ENCODE measurements at regions not wholly inside any gene's neighbourhood (a gene's known extent, or its start where the extent isn't known, plus 50 kb on each side); places are given as distances from the start of the nearest gene placed in this dataset.
"Not testable (repeated sequence)": the region's sequence is repeated elsewhere in the genome, so short reads cannot be mapped to it uniquely, and the experiment has no call there.

DNA sequence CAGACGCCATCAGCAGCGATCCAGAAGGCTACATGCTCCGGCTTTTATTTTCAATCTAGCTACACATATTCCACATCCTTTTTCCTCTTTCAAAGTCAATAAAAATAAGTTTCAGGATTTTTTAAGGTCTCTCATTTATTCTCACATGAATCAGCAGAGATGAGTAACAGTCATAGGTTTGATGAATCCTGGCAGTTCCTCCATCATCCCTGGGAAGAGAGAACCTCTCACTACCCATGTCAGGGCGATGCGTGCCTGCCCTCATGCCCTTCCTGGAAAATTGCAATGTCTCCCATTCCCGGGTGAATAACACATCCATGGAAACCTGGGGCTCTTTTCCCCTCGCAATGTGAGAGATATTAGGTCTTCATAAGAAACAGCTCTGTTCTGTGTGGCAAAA lies 301.1 kb upstream of the SMIM21 start:
- DNase-seq, result no peak

DNA sequence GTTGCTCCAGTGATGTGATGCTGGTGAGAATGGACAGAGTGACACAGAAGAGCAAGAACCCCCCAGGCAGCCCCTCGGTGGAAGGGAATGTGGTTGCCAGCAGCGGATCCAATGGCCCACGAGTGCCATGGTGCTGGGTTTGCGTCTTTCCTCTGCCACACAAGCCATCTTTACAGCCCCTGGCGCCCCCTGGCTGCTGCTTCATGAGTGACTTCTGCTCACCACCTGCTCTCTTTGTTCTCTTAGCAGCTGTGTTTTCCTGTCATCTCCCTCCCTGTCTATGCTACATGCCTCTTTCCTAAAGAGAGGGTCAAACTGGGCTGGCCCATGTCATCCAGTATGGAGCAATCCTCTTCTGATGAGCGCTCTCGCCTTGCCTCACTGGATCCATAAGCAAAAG lies 300.0 kb upstream of the SMIM21 start:
- peak; percentile 19 for DNase-seq

DNA sequence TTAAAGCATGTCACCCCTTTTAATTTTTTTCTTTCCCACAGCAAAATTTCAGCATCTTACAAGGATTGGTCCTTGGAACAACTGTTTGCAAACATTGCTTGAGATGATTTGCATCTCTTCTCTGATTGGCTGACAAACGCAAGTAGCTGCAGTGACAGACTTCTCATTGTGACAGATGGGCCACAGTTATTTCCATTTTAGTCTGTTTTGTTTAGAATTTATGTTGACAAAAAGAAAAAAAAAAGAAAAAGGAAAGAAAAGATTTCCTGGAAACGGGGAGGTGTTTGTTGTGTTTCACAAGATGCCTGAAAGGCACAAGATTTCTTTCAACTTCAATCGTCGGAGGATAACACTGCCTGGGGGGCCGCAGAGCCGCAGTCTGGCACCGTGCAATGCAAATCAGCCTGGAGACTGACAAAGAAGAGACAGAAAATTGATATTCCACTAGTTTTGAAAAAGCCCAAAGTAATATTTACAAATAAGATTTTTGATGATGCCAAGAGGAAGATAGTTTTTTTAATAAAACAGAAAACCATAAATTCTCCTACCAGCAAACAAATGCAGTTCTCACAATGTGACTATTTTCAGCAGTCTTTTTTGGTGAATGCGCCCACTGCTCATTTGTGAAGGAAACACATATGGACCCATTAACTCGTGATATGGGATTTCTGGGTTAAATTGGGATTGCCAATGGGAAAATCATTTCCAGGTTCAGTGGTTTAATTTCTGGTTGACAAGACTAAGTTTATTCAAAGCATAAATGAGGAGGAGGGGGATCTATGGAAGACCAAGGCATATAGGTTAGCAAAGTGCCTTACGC lies 296.2 kb upstream of the SMIM21 start:
- DNase-seq, result no peak

DNA sequence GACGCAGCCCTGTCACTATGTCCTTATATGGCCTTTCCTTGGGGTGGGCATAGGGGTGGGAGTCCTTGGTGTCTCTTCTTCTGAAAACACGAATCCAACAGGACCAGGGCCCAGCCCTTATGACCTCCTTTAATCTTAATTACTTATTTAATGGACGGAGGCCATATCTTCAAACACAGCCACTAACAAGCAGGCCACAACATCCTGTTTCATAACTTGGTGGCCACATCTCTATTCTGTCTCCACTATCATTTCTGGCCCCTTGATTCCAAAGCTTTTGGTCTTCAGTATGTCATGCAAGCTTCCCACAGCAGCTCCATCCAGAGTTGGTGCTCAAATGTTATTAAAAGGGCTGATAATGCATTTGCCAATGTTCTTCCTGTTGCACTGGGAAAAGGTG lies 287.3 kb upstream of the SMIM21 start:
- DNase-seq, result no peak

DNA sequence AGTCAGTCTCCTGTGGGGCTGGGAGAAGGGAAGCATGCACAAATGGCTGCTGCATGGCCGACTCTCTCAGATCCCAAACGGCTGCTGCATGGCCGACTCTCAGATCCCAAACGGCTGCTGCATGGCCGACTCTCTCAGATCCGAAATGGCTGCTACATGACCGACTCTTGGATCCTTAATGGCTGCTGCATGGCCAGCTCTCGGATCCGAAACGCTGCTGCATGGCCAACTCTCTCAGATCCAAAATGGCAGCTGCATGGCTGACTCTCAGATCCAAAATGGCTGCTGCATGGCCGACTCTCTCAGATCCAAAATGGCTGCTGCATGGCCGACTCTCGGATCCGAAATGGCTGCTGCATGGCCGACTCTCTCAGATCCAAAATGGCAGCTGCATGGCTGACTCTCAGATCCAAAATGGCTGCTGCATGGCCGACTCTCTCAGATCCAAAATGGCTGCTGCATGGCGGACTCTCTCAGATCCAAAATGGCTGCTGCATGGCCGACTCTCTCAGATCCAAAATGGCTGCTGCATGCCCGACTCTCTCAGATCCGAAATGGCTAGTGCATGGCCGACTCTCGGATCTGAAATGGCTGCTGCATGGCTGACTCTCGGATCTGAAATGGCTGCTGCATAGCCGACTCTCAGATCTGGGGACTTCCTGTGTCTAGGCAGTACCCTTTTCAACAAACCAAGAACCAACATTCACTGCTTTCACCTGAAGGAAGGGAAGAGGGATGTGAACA lies 284.8 kb upstream of the SMIM21 start:
- DNase-seq, result not testable (repeated sequence)

DNA sequence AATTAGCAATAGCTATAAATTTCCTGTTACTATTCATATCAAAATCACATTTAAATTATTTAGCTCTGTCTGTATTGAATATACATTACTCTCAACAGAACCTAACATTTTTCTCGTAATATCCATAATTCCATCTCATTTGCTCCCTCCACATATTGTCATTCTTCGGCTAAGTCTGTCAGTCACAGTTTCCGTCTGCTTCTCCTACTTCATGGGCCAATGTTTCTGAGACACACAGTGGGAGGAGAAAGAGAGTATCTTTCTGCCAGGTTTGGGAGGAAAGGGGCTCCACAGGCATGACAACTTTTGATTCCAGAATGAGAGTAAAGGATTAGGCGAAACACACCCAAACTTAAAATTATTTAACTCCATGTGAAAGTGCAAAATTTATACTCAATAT lies 273.1 kb upstream of the SMIM21 start:
- no peak for DNase-seq

DNA sequence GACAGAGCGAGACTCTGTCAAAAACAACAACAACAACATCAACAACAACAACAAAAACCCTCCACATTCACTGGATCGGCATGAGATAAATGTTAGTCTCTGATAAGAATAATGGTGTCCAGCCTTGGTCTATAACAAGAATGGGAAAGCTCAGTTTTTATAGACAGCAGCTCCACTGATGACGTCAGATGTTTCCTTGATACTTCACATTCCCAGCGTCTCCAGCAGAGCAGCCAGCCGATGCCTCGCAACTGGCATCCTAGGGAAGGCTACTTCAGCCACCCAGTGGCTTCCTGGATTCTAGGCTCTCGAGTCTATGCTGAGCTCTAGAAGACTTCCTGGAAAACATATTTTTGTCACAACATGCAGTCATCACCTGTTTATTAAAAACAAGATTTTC lies 271.4 kb upstream of the SMIM21 start:
- no peak for DNase-seq

DNA sequence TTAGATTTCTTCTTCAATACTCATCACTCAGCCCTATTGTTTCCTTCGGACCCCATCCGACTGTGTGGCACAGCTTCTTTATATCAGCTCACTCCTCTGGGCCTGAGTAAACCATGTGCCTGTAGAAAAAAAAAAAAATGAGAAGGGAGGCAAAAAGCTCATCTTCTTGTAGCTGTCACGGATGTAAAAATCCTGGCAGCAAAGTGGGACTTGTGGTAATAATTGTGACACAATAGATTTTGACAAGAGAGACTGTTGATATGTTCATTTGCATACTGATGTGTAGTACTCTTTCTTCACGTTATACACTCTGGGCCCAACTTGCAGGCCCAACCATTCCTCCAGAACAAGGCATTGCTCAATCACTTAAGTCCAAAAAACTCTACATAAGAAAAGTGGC lies 270.0 kb upstream of the SMIM21 start:
- DNase-seq, result no peak

DNA sequence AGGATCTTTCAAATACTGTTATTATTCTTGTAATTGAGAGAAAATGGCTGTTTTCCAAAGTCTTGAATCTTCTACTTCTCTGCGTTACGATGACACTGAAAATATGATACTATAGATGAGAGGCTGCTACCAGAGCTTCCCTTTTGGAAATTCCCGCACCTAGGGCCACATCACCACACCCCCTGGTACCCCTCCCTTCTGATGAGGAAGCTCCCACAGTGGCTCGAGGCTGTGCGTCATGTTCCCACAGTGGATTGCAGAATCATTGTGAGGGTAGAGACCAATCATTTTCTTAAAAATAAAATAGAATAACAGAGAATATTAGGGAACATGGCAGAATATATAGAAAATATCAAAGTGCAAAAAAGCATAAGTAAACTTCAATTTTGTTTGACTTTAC lies 268.9 kb upstream of the SMIM21 start:
- no peak for DNase-seq

DNA sequence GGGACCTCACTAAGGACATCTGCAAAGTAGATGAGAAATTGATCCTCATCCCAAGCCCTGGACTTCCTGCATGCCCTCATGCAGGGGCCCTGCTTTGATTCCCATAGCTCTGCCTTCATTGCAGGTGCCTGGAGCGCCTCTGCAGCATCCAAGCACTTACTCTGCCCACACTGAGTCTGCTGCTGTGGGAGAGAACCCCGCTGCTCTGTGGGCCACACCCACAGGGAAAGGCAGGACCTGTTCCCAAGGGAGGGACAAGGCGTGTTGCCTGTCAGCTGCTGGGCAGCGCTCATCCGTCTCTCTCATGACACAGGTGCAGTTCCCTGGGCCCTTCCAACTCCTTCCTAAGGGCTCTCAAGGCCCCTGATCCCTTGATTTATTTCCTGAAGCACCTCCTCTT lies 266.8 kb upstream of the SMIM21 start:
- DNase-seq, result no peak

DNA sequence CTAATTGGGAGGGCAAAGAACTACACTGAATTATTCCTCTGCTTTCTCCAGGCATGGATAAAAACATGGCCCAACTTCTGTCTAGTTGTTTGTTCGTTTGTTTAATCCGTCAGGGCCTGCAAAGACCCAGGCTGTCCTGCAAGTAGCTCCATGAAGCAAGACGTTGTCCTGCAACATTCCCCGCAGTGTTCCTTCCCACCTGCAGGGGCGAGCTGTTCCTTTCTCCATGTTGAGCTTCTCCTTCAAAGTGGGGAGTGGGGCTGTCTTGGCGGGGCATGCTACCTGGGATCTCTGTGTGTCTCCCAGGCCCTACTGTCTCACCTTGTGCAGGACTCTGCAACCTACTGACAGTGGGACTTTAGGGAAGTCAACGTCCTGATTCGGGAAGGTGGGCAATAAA lies 264.0 kb upstream of the SMIM21 start:
- DNase-seq, result no peak

DNA sequence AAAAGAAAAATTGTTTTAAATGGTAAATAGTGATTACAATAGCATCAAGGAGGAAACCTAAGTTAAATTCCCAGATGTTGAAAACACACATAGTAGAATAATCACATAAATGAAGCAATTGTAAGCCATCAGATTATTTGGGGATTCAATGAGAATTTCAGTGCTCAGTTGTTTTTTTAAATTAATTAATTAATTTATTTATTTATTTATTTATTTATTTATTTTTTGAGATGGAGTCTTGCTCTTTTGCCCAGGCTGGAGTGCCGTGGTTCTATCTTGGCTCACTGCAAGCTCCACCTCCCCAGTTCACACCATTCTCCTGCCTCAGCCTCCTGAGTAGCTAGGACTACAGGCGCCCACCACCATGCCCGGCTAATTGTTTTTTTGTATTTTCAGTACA lies 262.8 kb upstream of the SMIM21 start:
- not testable (repeated sequence) for DNase-seq

DNA sequence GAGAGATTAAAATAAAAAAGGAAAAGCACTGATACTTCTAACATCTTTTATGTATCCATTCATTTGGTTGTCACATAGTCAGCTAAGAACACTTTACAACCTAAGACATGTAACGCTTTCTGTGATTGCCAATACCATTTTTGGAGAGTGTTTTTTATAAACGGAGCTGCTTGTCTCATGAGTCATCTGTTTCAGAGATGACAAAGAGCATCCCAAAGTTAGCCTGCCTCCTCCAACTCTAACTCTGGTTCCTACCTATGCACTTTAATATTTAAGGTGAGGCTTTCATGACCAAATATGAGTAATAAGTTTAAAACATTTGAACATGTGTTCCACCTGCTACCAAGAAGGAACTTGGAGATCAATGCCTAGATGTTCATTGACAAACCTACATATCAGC lies 260.1 kb upstream of the SMIM21 start:
- no peak for DNase-seq

DNA sequence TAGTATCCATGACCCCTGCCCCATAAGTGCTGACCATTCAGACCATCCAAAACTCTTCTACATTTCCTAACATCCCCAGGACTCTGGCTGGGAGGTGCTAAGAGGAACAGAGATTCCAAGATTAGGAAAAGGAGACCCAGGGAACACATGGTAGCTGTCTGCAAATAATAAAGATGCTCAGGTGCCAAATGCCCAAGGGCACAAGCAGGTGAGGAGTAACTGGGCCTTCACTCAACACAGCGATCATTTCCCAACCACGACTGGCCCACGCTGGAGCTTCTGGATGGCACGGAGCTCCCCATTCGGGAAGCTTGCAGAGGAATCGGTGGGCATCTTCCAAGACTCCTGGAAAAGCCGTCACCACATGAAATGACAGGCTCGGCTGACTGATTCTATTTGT lies 255.9 kb upstream of the SMIM21 start:
- no peak for DNase-seq

DNA sequence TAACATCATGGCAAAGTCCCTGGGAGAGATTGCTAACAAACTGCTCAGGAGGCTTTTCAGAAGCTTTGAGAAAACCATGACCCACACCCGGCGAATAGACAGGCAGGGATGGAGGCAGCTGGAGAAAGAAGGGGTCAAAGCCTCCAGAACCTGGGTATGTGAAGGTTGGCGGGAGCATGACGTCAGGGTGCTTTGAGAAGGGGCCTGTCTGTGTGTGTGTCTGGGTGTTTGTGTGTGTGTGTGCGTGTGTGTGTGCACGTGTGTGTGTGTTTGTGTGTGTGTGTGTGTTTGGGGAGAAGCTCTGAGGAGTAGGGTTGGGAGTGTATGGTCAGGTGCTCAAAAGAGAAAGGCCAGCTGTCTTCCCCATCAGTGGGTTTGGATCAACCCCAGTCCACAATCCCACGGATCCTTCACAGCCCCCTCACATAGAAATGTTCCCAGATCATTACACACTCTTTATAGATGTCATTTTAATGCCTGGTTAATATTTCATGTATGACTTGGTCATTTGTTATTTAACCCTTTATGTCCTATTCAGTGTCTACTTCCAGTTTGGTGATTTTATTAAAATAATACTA lies 254.1 kb upstream of the SMIM21 start:
- DNase-seq, result no peak

DNA sequence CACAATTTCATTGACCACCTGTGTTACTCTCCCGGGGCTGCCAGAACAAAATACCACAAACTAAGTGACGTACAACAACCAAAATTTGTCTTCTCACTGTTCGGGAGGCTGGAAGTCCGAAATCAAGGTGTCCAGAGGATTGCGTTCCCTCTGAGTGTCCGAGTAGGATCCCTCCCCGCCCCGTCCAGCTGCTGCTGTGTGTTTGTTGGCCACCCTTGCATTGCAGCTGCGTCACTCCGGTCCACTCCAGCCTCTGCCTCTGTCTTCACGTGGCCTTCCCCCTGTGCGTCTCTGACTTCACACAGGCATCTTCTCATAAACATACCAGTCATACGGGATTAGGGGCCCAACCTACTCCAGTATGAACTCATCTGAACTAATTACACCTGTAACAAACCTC lies 251.8 kb upstream of the SMIM21 start:
- DNase-seq, result no peak

DNA sequence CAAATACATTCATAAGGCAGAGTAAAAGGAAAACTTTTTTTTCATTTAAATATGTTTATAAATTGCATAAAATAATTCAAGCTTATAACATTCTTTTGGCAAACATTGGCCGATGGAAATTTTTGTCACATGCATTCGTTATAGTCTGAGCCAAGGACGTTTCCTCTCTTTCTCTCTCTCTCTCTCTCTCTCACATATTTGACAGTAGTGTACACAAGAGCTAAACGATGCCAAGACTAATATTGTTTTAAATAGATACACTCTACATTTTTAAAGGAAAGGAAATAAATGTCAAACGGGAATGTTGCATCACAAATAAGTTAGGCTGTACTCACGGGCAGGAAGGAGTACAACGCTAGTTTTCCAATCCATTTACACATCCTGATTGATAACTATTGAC lies 251.1 kb upstream of the SMIM21 start:
- peak; percentile 32 for DNase-seq

DNA sequence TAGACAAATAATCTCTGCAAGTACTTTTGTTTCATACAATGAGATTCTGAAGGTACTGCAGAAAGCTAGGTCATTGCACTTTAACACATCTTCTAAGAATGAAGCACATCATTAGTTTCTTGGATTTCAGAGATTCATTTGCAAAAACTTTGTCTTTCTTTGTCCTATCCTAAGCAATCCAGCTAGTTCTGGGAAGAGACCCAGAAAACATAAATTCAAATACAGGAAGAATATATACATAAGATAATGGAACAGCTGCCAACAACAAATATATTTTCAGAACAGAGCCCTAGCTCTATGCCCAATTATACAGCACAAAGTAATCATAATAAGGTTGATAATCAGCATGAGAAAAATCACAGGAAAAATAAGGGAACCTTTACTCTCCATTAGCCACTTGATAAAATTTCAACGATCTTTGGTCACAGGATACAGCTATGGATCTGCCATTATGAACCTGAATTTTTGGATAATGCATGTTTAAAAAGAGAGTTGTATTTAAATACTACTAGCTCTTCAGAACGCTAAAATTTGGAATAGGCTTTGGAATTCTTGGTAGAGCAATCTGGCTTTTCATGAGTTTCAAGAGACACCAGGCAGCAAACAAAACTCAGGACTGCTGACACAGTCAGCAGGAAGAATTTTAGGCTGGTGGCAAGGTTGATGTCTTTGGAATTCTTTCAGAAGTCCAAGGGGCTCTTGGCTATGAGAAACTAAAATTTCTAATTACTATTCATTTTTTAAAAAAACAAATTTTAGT lies 250.4 kb upstream of the SMIM21 start:
- no peak for DNase-seq

DNA sequence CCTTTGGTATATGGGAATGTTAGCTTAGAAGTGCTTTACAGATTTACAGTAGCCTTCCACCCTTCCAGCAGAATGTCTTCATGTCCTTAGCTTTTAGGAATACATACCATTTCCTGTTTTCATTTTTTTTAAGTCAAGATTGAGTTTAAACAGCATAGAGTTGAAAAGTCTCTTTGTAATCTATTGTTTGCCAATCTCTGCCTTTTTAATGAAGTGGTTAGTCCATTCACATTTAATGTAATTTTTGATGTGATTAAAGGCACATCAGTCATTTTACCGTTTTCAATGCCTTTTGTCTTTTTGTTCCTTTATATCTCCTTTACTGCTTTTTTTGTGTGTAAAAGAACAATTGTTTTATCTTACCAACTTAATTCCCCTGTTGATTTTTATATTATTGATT lies 233.4 kb upstream of the SMIM21 start:
- DNase-seq, result no peak

DNA sequence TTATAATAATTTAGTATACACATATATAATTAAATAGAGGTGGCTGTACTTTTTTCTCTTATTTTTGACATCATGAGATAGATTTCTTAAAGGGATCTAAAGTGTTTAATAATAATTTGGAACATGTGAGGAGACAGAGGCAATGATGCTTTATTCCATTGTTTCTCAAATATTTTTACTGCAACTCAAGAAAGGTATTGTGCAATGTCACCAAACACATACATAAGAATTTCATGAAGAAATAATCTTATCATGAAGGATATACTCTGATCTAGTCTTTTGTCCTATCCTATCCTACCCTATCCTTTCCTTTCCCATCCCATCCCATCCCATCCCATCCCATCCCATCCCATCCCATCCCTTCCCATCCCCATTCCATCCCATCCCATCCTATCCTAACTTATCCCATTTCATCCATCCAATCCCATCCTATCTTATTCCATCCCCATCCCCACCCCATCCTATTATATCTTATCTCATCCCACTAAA lies 232.1 kb upstream of the SMIM21 start:
- DNase-seq, result no peak

DNA sequence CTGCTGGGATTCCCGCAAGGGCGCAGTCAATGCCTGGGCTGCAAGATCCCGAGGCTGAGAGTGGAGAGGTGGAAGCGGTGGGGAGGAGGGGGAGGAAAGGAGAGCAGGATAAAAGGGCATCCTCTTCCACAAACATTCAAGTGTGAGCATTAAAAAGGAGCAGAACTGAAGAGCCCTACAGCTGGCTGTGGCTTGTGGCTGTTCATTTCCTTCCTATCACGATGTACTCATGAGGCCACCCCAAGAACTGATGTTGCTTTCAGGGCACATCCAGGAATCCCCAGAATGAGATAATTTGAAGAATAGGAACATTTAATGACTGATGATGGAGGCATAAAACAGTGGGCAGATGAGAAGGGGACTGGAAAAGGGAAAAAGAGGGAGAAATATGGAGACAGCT lies 230.8 kb upstream of the SMIM21 start:
- no peak for DNase-seq

DNA sequence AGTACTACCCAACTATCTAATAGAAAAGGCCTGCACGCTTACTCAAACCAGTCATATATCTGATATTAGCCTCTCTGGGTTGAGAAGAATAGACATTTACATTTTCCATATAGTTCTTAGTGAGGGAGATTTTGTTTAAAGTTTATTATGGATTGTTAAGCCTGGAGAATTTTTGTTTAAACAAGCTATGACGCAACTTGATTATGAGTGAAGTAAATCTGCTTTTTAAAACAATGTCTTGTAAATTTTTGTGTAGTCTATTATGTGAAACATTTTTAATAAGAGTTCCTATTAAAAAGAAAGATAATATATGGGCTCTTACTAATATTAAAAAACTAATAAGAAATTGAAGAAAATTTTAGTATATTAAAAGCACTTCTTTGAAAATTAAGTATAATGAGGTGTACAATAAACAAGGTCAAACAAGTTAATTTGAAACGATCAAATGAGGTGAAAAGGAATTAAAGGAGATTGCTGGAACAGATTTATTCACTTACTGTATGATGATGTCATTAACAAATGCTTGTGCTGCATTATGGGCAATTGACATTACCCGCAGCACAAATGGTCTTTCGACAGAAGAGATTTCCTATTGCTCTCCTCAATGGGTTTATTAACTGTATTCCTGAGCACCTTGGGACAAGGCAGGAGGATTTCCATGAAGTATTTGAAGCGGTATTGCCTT lies 229.2 kb upstream of the SMIM21 start:
- no peak for DNase-seq
